Mucosa of rectum (tissue), 2 donors: ENCODE measurements at regions not wholly inside any gene's neighbourhood (a gene's known extent, or its start where the extent isn't known, plus 50 kb on each side); places are given as distances from the start of the nearest gene placed in this dataset.
"Not testable (repeated sequence)": the region's sequence is repeated elsewhere in the genome, so short reads cannot be mapped to it uniquely, and the experiment has no call there.

ENCODE experiments used
- H3K27ac ChIP-seq, 2 donors: one replicate each; pipeline ENCODE4 v1.7.0; 2013; ENCODE audit warnings: inconsistent platforms in 2 of 2, low read depth in 2 of 2, low read length in 2 of 2
- H3K27me3 ChIP-seq, 2 donors: one replicate each; pipeline ENCODE4 v1.7.0; 2013; ENCODE audit warnings: low read length in 2 of 2; ENCODE audit not compliant: control insufficient read depth in 2 of 2, insufficient read depth in 2 of 2
- H3K36me3 ChIP-seq, 2 donors: one replicate each; pipeline ENCODE4 v1.7.0; 2013; ENCODE audit warnings: low read length in 2 of 2; ENCODE audit not compliant: control insufficient read depth in 2 of 2, insufficient read depth in 2 of 2
- H3K4me1 ChIP-seq, 2 donors: one replicate each; pipeline ENCODE4 v1.7.0; 2013; ENCODE audit warnings: low read length in 2 of 2, mild to moderate bottlenecking in 1 of 2; ENCODE audit not compliant: control insufficient read depth in 2 of 2, insufficient read depth in 2 of 2
- H3K4me3 ChIP-seq, 2 donors: one replicate each; pipeline ENCODE4 v1.7.0; 2013; ENCODE audit warnings: low read length in 2 of 2
- H3K9ac ChIP-seq, 2 donors: one replicate each; pipeline ENCODE4 v1.7.0; 2013; ENCODE audit warnings: low read length in 2 of 2, low read depth in 1 of 2, mild to moderate bottlenecking in 1 of 2
- H3K9me3 ChIP-seq, 2 donors: one replicate each; pipeline ENCODE4 v1.7.0; 2013; ENCODE audit warnings: low read length in 2 of 2; ENCODE audit not compliant: control insufficient read depth in 2 of 2
- donor health status: healthy.
- donor health status: Normal muscosa, but diverticular disease.

GRCh38 chr7:66500087-66500486, 128.6 kb upstream of the KCTD7 start:
- H3K36me3 ChIP-seq = no peaks in the 10 kb centered on the region
- H3K4me1 ChIP-seq = no peaks in the 10 kb centered on the region
- no peaks in the 10 kb centered on the region for H3K27me3 ChIP-seq
- no peak overlapping the region for H3K4me3 ChIP-seq
- H3K9ac ChIP-seq = no peak overlapping the region
- H3K9me3 ChIP-seq = no peaks in the 10 kb centered on the region
- no peak overlapping the region for H3K27ac ChIP-seq

GRCh38 chr7:66502230-66503035, 126.2 kb upstream of the KCTD7 start:
- H3K36me3 ChIP-seq = no peaks in the 10 kb centered on the region
- no peaks in the 10 kb centered on the region for H3K9me3 ChIP-seq
- H3K27me3 ChIP-seq = peaks cover 2 to 6% of the 10 kb centered on the region in 2 donors
- H3K27ac ChIP-seq = no peak overlapping the region
- H3K4me1 ChIP-seq = no peaks in the 10 kb centered on the region
- H3K9ac ChIP-seq = no peak overlapping the region
- H3K4me3 ChIP-seq = no peak overlapping the region

GRCh38 chr7:66503036-66503370, 125.7 kb upstream of the KCTD7 start:
- Histone ChIP-seq H3K27me3 (peaks cover 2 to 6% of the 10 kb centered on the region in 2 donors), H3K9ac (no peak overlapping the region), H3K4me3 (no peak overlapping the region), H3K4me1 (no peaks in the 10 kb centered on the region), H3K36me3 (no peaks in the 10 kb centered on the region), H3K27ac (no peak overlapping the region), H3K9me3 (no peaks in the 10 kb centered on the region)

- Histone ChIP-seq H3K9ac (no peak overlapping the region), H3K27ac (no peak overlapping the region), H3K4me1 (no peaks in the 10 kb centered on the region), H3K36me3 (no peaks in the 10 kb centered on the region), H3K9me3 (no peaks in the 10 kb centered on the region), H3K4me3 (no peak overlapping the region), H3K27me3 (peaks cover 2 to 6% of the 10 kb centered on the region in 2 donors)
Observed at GRCh38 chr7:66503551-66504031, 125.1 kb upstream of the KCTD7 start.

GRCh38 chr7:66504131-66504530, 124.5 kb upstream of the KCTD7 start:
- peaks cover 2 to 6% of the 10 kb centered on the region in 2 donors for H3K27me3 ChIP-seq
- no peaks in the 10 kb centered on the region for H3K9me3 ChIP-seq
- H3K4me1 ChIP-seq = no peaks in the 10 kb centered on the region
- no peak overlapping the region for H3K9ac ChIP-seq
- H3K36me3 ChIP-seq = no peaks in the 10 kb centered on the region
- no peak overlapping the region for H3K27ac ChIP-seq
- no peak overlapping the region for H3K4me3 ChIP-seq

GRCh38 chr7:66505009-66505408, 123.7 kb upstream of the KCTD7 start:
- Histone ChIP-seq H3K27ac (no peak overlapping the region), H3K4me1 (no peaks in the 10 kb centered on the region), H3K27me3 (peaks cover 2 to 6% of the 10 kb centered on the region in 2 donors), H3K9ac (no peak overlapping the region), H3K9me3 (no peaks in the 10 kb centered on the region), H3K36me3 (no peaks in the 10 kb centered on the region), H3K4me3 (no peak overlapping the region)

GRCh38 chr7:66505531-66506451, 122.9 kb upstream of the KCTD7 start:
- Histone ChIP-seq H3K4me3 (peak overlapping the region; percentile 1 to 7), H3K27ac (no peak overlapping the region), H3K9me3 (no peaks in the 10 kb centered on the region), H3K27me3 (peaks cover 2 to 6% of the 10 kb centered on the region in 2 donors), H3K9ac (peak overlapping the region in 1 of 2 donors; percentile 35), H3K36me3 (no peaks in the 10 kb centered on the region), H3K4me1 (no peaks in the 10 kb centered on the region)

- not testable (repeated sequence) for H3K9me3 ChIP-seq, H3K27ac ChIP-seq, H3K4me1 ChIP-seq, H3K27me3 ChIP-seq, H3K9ac ChIP-seq, H3K4me3 ChIP-seq, H3K36me3 ChIP-seq
Observed at GRCh38 chr7:66506703-66507102, 122.0 kb upstream of the KCTD7 start.

- Histone ChIP-seq H3K27ac (no peak overlapping the region), H3K9me3 (no peaks in the 10 kb centered on the region), H3K36me3 (no peaks in the 10 kb centered on the region), H3K9ac (no peak overlapping the region), H3K4me3 (no peak overlapping the region), H3K27me3 (peaks cover 2 to 6% of the 10 kb centered on the region in 2 donors), H3K4me1 (no peaks in the 10 kb centered on the region)
Observed at GRCh38 chr7:66507764-66508296, 120.9 kb upstream of the KCTD7 start.

- Histone ChIP-seq H3K27ac (no peak overlapping the region), H3K27me3 (peaks cover 2 to 6% of the 10 kb centered on the region in 2 donors), H3K9ac (no peak overlapping the region), H3K9me3 (no peaks in the 10 kb centered on the region), H3K4me3 (no peak overlapping the region), H3K4me1 (no peaks in the 10 kb centered on the region), H3K36me3 (no peaks in the 10 kb centered on the region)
Observed at GRCh38 chr7:66508431-66508830, 120.2 kb upstream of the KCTD7 start.
